ENCODE measurements at regions not wholly inside any gene's neighbourhood (a gene's known extent, or its start where the extent isn't known, plus 50 kb on each side); places are given as distances from the start of the nearest gene placed in this dataset.

- TF ChIP-seq, protein P1, sequence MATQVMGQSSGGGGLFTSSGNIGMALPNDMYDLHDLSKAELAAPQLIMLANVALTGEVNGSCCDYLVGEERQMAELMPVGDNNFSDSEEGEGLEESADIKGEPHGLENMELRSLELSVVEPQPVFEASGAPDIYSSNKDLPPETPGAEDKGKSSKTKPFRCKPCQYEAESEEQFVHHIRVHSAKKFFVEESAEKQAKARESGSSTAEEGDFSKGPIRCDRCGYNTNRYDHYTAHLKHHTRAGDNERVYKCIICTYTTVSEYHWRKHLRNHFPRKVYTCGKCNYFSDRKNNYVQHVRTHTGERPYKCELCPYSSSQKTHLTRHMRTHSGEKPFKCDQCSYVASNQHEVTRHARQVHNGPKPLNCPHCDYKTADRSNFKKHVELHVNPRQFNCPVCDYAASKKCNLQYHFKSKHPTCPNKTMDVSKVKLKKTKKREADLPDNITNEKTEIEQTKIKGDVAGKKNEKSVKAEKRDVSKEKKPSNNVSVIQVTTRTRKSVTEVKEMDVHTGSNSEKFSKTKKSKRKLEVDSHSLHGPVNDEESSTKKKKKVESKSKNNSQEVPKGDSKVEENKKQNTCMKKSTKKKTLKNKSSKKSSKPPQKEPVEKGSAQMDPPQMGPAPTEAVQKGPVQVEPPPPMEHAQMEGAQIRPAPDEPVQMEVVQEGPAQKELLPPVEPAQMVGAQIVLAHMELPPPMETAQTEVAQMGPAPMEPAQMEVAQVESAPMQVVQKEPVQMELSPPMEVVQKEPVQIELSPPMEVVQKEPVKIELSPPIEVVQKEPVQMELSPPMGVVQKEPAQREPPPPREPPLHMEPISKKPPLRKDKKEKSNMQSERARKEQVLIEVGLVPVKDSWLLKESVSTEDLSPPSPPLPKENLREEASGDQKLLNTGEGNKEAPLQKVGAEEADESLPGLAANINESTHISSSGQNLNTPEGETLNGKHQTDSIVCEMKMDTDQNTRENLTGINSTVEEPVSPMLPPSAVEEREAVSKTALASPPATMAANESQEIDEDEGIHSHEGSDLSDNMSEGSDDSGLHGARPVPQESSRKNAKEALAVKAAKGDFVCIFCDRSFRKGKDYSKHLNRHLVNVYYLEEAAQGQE (IDR thresholded peaks at IDR 0.05; ENCODE audit: insufficient replicate concordance, low read depth), result no peak
- TF ChIP-seq CTCF (IDR thresholded peaks at IDR 0.05; ENCODE audit: insufficient read depth, low read length) (no peak), POLR2AphosphoS5 (IDR thresholded peaks at IDR 0.05; ENCODE audit: low read depth) (no peak), SPI1 (IDR thresholded peaks at IDR 0.05; ENCODE audit: borderline replicate concordance, low read depth) (no peak)
These were observed 284.6 kb upstream of the KCND2 start for GRCh38 chr7:119988401-119988800.
